Body of pancreas (tissue), 4 donors: ENCODE measurements at regions not wholly inside any gene's neighbourhood (a gene's known extent, or its start where the extent isn't known, plus 50 kb on each side); places are given as distances from the start of the nearest gene placed in this dataset.

ENCODE experiments used
- ATAC-seq: fragments of 150-250 bp; one replicate; pipeline ENCODE4 v1.9.1; 2016
- DNase-seq, 4 donors: peaks; one replicate each; pipeline ENCODE4 v3.0.0-alpha.2; 2019
- H3K27ac ChIP-seq, 4 donors: fragments of 200-600 bp; sonication (generic); 1 replicate in 3 of 4; 2 replicates in 1 of 4; pipeline versions ENCODE4 v1.5.1 to v1.6.1; 2016 to 2019; ENCODE audit warnings: mild to moderate bottlenecking in 1 of 4, mixed read lengths in 1 of 4, moderate library complexity in 1 of 4
- H3K27me3 ChIP-seq, 2 donors: fragments of 200-600 bp; sonication (generic); one replicate each; pipeline ENCODE4 v1.6.0; 2016; ENCODE audit warnings: mild to moderate bottlenecking in 1 of 2
- H3K36me3 ChIP-seq, 2 donors: fragments of 200-600 bp; sonication (generic); replicated peaks in 1 of 2; 2 replicates each; pipeline ENCODE4 v1.5.1; 2016; ENCODE audit warnings: low read depth in 2 of 2; ENCODE audit not compliant: insufficient read depth in 1 of 2
- H3K4me1 ChIP-seq: fragments of 200-600 bp; sonication (generic); one replicate; pipeline ENCODE4 v1.6.0; 2016
- H3K4me3 ChIP-seq, 2 donors: fragments of 200-600 bp; sonication (generic); 1 replicate in 1 of 2; 2 replicates in 1 of 2; pipeline ENCODE4 v1.5.1; 2016 to 2019
- H3K9me3 ChIP-seq, 3 donors: fragments of 200-600 bp; sonication (generic); 1 replicate in 2 of 3; 2 replicates in 1 of 3; pipeline ENCODE4 v1.5.1; 2016
- CTCF ChIP-seq, 7 experiments: fragments of 450-650 bp in 4 of 7; fragments of 200-600 bp in 3 of 7; sonication (generic) in 3 of 7; IDR thresholded peaks; one replicate each; pipeline ENCODE4 v1.5.1; 2016 to 2019; ENCODE audit warnings: antibody characterized with exemption in 7 of 7
- POLR2A ChIP-seq, 3 donors: fragments of 450-650 bp; IDR thresholded peaks; one replicate each; pipeline ENCODE4 v1.6.1; 2016; ENCODE audit warnings: antibody characterized with exemption in 3 of 3, mild to moderate bottlenecking in 2 of 3
- WGBS, 2 donors: methylation state at CpG; one replicate each; pipeline ENCODE4 v1.1.5; 2017; 5-methylcytosine and 5-hydroxymethylcytosine counted together
- intact Hi-C: fragments of 100-400 bp; cut with DNase I; formaldehyde crosslinking; loops from one replicate; pipeline ENCODE4 v1.15.1; 2023

- H3K9me3 ChIP-seq: no peaks in the 10 kb centered on the region
- H3K4me3 ChIP-seq: no peak overlapping the region
- H3K36me3 ChIP-seq: no peaks in the 10 kb centered on the region
- 29 to 42% methylated on average over 5 of the region's 5 CpGs for WGBS, 2 donors
- intact Hi-C loops: no loop called here
- H3K27me3 ChIP-seq: no peaks in the 10 kb centered on the region
- ATAC-seq: no peak
- TF ChIP-seq POLR2A (IDR thresholded peaks at IDR 0.05): no peak
- no peak for TF ChIP-seq CTCF (IDR thresholded peaks at IDR 0.05)
- no peak overlapping the region for H3K27ac ChIP-seq
- H3K4me1 ChIP-seq: peaks cover 4% of the 10 kb centered on the region
- no peak for DNase-seq
Measured at GRCh38 chr5:101677961-101678360, 618.1 kb downstream of the SLCO4C1 start.

- peaks cover 4% of the 10 kb centered on the region for H3K4me1 ChIP-seq
- no peaks in the 10 kb centered on the region for H3K27me3 ChIP-seq
- TF ChIP-seq POLR2A (IDR thresholded peaks at IDR 0.05) (no peak), CTCF (IDR thresholded peaks at IDR 0.05) (no peak)
- H3K27ac ChIP-seq: no peak overlapping the region
- WGBS, 2 donors: 65 to 69% methylated on average over 2 of the region's 2 CpGs
- no peak overlapping the region for H3K4me3 ChIP-seq
- ATAC-seq: no peak
- intact Hi-C loops: no loop called here
- DNase-seq: no peak
- no peaks in the 10 kb centered on the region for H3K9me3 ChIP-seq
- no peaks in the 10 kb centered on the region for H3K36me3 ChIP-seq
Measured at GRCh38 chr5:101676646-101677045, 619.4 kb downstream of the SLCO4C1 start.

- DNase-seq (no peak), ATAC-seq (no peak)
- no peak for TF ChIP-seq POLR2A (IDR thresholded peaks at IDR 0.05)
- TF ChIP-seq CTCF (IDR thresholded peaks at IDR 0.05): no peak
- H3K4me1 ChIP-seq: peaks cover 4% of the 10 kb centered on the region
- intact Hi-C loops: no loop called here
- WGBS, 2 donors: 55 to 61% methylated on average over 4 of the region's 4 CpGs
- H3K36me3 ChIP-seq: no peaks in the 10 kb centered on the region
- no peaks in the 10 kb centered on the region for H3K27me3 ChIP-seq
- no peaks in the 10 kb centered on the region for H3K9me3 ChIP-seq
- no peak overlapping the region for H3K27ac ChIP-seq
- H3K4me3 ChIP-seq: no peak overlapping the region
Measured at GRCh38 chr5:101675510-101676219, 620.4 kb downstream of the SLCO4C1 start.

GRCh38 chr5:101673120-101673519, 623.0 kb downstream of the SLCO4C1 start:
- H3K4me3 ChIP-seq: no peak overlapping the region
- intact Hi-C loops: no loop called here
- H3K27me3 ChIP-seq: no peaks in the 10 kb centered on the region
- H3K27ac ChIP-seq: no peak overlapping the region
- H3K9me3 ChIP-seq: no peaks in the 10 kb centered on the region
- TF ChIP-seq CTCF (IDR thresholded peaks at IDR 0.05): no peak
- no peak for TF ChIP-seq POLR2A (IDR thresholded peaks at IDR 0.05)
- no peak for ATAC-seq
- WGBS, 2 donors: 67 to 77% methylated on average over 5 of the region's 5 CpGs
- H3K36me3 ChIP-seq: no peaks in the 10 kb centered on the region
- no peak for DNase-seq
- H3K4me1 ChIP-seq: no peaks in the 10 kb centered on the region
